ENCODE measurements at regions not wholly inside any gene's neighbourhood (a gene's known extent, or its start where the extent isn't known, plus 50 kb on each side); places are given as distances from the start of the nearest gene placed in this dataset.

DNA sequence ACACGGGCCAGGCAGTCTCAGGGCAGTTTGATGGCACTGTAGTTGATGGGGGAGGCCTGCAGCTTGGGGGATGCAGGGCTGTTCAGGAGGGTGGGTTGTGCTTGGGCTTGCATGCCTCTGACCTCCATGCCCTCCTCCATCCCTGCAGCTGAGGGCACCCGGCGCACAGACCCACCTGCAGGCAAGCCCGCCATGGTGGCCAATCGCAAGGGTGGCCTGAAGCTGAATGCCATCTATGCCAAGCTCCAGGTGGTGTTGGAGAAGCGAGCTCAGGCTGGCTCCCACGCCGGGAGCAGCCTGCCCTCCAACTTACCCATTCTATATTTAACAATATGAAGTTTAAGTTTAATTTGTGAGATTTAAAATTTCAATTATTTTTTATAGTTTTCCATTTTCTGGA, 228.7 kb upstream of the DPH6 start:
- no TSS peak for BruUV-seq (replicated peaks)
- H3K27ac Mint-ChIP-seq (ENCODE audit: low read depth, unreplicated experiment): no peak overlapping the region

DNA sequence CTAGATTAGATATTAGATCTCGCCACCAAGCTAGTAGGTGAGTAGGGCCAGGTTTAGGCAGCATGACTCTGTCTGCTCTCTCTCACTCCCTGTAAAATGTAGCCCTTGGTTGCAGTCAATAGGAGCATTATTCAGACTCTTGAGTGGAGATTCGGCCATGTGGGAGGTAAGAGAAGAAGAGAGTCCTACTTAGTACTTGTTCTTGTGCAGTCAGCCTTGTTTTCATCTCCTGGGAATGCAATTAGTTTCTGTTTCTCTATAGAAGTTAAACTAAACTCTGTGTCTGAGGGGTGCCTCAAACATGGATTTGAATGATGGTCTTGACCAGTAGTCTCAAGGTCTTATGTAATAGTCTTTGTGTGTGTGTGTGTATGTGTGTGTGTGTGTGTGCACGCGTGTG, 229.5 kb upstream of the DPH6 start:
- Mint-ChIP-seq H3K4me3 (ENCODE audit: unreplicated experiment) (no peak overlapping the region), H3K36me3 (ENCODE audit: insufficient read depth, unreplicated experiment) (no peaks in the 10 kb centered on the region), H3K27me3 (ENCODE audit: insufficient read depth, unreplicated experiment) (no peaks in the 10 kb centered on the region), H3K9me3 (ENCODE audit: unreplicated experiment) (no peaks in the 10 kb centered on the region), H3K4me1 (ENCODE audit: insufficient read depth, unreplicated experiment) (peaks cover under 1% of the 10 kb centered on the region), H3K27ac (ENCODE audit: low read depth, unreplicated experiment) (no peak overlapping the region)
- intact Hi-C loops (cut with micrococcal nuclease): no loop called here
- TF ChIP-seq, protein P1, sequence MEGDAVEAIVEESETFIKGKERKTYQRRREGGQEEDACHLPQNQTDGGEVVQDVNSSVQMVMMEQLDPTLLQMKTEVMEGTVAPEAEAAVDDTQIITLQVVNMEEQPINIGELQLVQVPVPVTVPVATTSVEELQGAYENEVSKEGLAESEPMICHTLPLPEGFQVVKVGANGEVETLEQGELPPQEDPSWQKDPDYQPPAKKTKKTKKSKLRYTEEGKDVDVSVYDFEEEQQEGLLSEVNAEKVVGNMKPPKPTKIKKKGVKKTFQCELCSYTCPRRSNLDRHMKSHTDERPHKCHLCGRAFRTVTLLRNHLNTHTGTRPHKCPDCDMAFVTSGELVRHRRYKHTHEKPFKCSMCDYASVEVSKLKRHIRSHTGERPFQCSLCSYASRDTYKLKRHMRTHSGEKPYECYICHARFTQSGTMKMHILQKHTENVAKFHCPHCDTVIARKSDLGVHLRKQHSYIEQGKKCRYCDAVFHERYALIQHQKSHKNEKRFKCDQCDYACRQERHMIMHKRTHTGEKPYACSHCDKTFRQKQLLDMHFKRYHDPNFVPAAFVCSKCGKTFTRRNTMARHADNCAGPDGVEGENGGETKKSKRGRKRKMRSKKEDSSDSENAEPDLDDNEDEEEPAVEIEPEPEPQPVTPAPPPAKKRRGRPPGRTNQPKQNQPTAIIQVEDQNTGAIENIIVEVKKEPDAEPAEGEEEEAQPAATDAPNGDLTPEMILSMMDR (IDR thresholded peaks at IDR 0.05; ENCODE audit: unreplicated experiment): no peak
- DNase-seq (ENCODE audit: unreplicated experiment): no peak
- BruUV-seq (replicated peaks): no TSS peak
- ChIA-PET CTCF (no interaction called here), POLR2A (no interaction called here)

More for the DNA sequence above, 228.7 kb upstream of the DPH6 start:
- Mint-ChIP-seq H3K36me3 (ENCODE audit: insufficient read depth, unreplicated experiment) (no peaks in the 10 kb centered on the region), H3K4me1 (ENCODE audit: insufficient read depth, unreplicated experiment) (peaks cover 6% of the 10 kb centered on the region), H3K27me3 (ENCODE audit: insufficient read depth, unreplicated experiment) (no peaks in the 10 kb centered on the region), H3K4me3 (ENCODE audit: unreplicated experiment) (no peak overlapping the region), H3K9me3 (ENCODE audit: unreplicated experiment) (no peaks in the 10 kb centered on the region)
- ChIA-PET POLR2A (no interaction called here), CTCF (no interaction called here)
- no peak for DNase-seq (ENCODE audit: unreplicated experiment)
- intact Hi-C loops (cut with micrococcal nuclease): no loop called here
- TF ChIP-seq, protein P1 (IDR thresholded peaks at IDR 0.05; ENCODE audit: unreplicated experiment): no peak

DNA sequence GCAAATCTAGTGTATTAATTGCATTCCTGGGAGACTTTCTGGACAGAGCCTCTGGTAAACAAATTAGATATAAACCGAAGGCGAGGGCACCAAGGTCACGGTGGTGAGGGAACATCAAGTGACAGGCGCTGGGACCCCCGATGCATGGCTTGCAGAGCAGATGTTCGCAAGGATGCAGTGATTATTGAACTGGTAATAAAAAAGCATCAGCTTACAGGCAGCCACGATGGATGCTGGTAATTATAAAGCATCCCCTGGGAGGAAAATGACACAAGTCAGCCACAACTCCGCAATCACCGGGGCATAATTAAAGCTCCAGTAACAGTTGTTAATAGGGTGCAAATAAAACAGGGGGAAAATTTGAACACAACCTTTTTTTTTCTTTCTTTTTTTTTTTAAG, 231.1 kb upstream of the DPH6 start:
- no peaks in the 10 kb centered on the region for H3K4me1 Mint-ChIP-seq (ENCODE audit: insufficient read depth, unreplicated experiment)
- TF ChIP-seq, protein P1 (IDR thresholded peaks at IDR 0.05; ENCODE audit: unreplicated experiment): no peak

DNA sequence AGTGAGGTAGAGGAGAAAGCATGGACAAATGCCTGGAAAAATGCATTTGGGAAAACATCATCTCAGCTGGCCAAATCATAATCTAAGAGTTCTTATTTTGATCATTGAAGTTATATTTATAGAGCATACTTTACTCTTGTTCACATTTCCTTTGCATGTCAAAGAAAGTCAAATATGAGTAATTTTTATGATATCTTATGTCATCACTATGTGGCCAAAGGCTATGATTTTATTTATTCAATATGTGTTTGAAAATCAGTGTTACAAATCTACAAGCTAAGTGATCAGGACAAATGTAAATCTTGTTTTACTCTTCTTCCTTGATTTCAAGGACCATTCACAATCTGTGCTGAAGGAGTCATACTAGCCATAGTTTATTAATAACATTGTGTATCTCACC, 237.2 kb upstream of the DPH6 start:
- TF ChIP-seq, protein P1 (IDR thresholded peaks at IDR 0.05; ENCODE audit: unreplicated experiment): no peak
- H3K4me3 Mint-ChIP-seq (ENCODE audit: unreplicated experiment): no peak overlapping the region
- intact Hi-C loops (cut with micrococcal nuclease): no loop called here
- CTCF ChIA-PET: no interaction called here
- H3K27me3 Mint-ChIP-seq (ENCODE audit: insufficient read depth, unreplicated experiment): no peaks in the 10 kb centered on the region
- H3K9me3 Mint-ChIP-seq (ENCODE audit: unreplicated experiment): no peaks in the 10 kb centered on the region
- BruUV-seq (replicated peaks): no TSS peak
- H3K27ac Mint-ChIP-seq (ENCODE audit: low read depth, unreplicated experiment): no peak overlapping the region
- DNase-seq (ENCODE audit: unreplicated experiment): no peak
- no peaks in the 10 kb centered on the region for H3K36me3 Mint-ChIP-seq (ENCODE audit: insufficient read depth, unreplicated experiment)
- H3K4me1 Mint-ChIP-seq (ENCODE audit: insufficient read depth, unreplicated experiment): no peaks in the 10 kb centered on the region
- POLR2A ChIA-PET: no interaction called here

More for the DNA sequence above, 231.1 kb upstream of the DPH6 start:
- no peak overlapping the region for H3K27ac Mint-ChIP-seq (ENCODE audit: low read depth, unreplicated experiment)
- no peaks in the 10 kb centered on the region for H3K9me3 Mint-ChIP-seq (ENCODE audit: unreplicated experiment)
- ChIA-PET POLR2A (no interaction called here), CTCF (interaction anchor here (0.7 to 1.1 kb wide), 3 partner anchors 20 to 1811 kb away, joined by 3 to 4 read pairs (median 4); no protein-coding TSS in a partner anchor)
- no peak overlapping the region for H3K4me3 Mint-ChIP-seq (ENCODE audit: unreplicated experiment)
- BruUV-seq (replicated peaks): no TSS peak
- no peak for DNase-seq (ENCODE audit: unreplicated experiment)
- H3K36me3 Mint-ChIP-seq (ENCODE audit: insufficient read depth, unreplicated experiment): no peaks in the 10 kb centered on the region
- H3K27me3 Mint-ChIP-seq (ENCODE audit: insufficient read depth, unreplicated experiment): no peaks in the 10 kb centered on the region
- intact Hi-C loops (cut with micrococcal nuclease): no loop called here

All from MCF 10A (cell line).